ENCODE measurements at regions not wholly inside any gene's neighbourhood (a gene's known extent, or its start where the extent isn't known, plus 50 kb on each side); places are given as distances from the start of the nearest gene placed in this dataset.

DNA sequence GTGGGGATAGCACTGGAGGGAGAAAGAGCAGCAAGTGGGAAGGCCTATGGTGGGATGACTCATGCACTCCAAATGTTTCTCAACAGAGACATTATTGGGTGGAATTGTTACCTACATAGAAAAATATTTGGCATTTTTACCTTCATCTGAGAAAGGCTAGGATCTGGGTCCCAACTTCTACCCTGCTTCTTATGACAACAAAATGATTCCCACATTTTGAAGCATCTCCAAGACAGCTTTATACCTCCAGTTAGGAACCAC, 908.9 kb upstream of the GYPC start:
- Histone ChIP-seq H3K27ac (ENCODE audit: low read length) (no peak overlapping the region), H4K20me1 (ENCODE audit: low read length) (no peaks in the 10 kb centered on the region), H3K4me3 (ENCODE audit: low read length) (no peak overlapping the region), H2AFZ (ENCODE audit: low read length) (no peak overlapping the region), H3K27me3 (ENCODE audit: low read length) (no peaks in the 10 kb centered on the region), H3F3A (ENCODE audit: low read length, unreplicated experiment) (no peaks in the 10 kb centered on the region), H3K9ac (ENCODE audit: low read length) (no peak overlapping the region), H3K4me1 (ENCODE audit: insufficient read depth, low read length) (no peaks in the 10 kb centered on the region), H3K9me2 (replicated peaks; ENCODE audit: low read length) (no peaks in the 10 kb centered on the region), H3K4me2 (ENCODE audit: low read length) (no peak overlapping the region), H3K36me3 (ENCODE audit: low read depth, low read length) (no peaks in the 10 kb centered on the region), H3K79me2 (ENCODE audit: low read length) (no peaks in the 10 kb centered on the region), H3K9me3 (ENCODE audit: low read length) (peaks cover 3% of the 10 kb centered on the region; the same call in 1 of the 2 replicates)
- BruUV-seq (replicated peaks): no TSS peak
- intact Hi-C loops (cut with micrococcal nuclease): no loop called here
- CTCF ChIA-PET: no interaction called here
- DNase-seq: no peak
- no peak for ATAC-seq
- TF ChIP-seq, protein P1, sequence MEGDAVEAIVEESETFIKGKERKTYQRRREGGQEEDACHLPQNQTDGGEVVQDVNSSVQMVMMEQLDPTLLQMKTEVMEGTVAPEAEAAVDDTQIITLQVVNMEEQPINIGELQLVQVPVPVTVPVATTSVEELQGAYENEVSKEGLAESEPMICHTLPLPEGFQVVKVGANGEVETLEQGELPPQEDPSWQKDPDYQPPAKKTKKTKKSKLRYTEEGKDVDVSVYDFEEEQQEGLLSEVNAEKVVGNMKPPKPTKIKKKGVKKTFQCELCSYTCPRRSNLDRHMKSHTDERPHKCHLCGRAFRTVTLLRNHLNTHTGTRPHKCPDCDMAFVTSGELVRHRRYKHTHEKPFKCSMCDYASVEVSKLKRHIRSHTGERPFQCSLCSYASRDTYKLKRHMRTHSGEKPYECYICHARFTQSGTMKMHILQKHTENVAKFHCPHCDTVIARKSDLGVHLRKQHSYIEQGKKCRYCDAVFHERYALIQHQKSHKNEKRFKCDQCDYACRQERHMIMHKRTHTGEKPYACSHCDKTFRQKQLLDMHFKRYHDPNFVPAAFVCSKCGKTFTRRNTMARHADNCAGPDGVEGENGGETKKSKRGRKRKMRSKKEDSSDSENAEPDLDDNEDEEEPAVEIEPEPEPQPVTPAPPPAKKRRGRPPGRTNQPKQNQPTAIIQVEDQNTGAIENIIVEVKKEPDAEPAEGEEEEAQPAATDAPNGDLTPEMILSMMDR (conservative IDR thresholded peaks at IDR 0.05; ENCODE audit: low read depth, low read length): no peak
- TF ChIP-seq EZH2phosphoT487 (IDR thresholded peaks at IDR 0.05; ENCODE audit: borderline replicate concordance, low read length) (no peak), EZH2 (IDR thresholded peaks at IDR 0.05; ENCODE audit: low read length, unreplicated experiment) (no peak)
- POLR2A ChIA-PET (ENCODE audit: unreplicated experiment): no interaction called here

DNA sequence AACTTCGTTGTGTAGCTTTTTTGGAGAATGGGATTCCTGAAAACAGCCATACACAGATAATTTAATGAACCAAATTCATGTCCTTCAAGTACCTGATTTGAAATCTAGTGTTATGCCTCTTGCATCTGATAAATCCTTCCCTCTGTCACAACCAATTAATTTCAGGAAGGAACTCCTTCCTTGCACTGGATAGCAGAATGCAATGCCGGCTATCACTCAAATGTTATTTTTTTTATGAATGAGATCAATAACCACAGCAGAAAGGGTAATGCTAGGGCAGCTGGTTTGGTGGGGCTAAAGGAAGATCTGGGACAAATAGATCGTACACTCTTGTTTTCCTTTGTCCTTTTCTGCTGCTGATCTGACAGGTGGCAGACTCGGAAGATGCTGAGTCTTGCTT, 899.5 kb upstream of the GYPC start:
- ATAC-seq (no peak), DNase-seq (no peak)
- Histone ChIP-seq H3K4me2 (ENCODE audit: low read length) (no peak overlapping the region), H3K9me3 (ENCODE audit: low read length) (no peaks in the 10 kb centered on the region), H3K9me2 (replicated peaks; ENCODE audit: low read length) (no peaks in the 10 kb centered on the region), H3F3A (ENCODE audit: low read length, unreplicated experiment) (no peaks in the 10 kb centered on the region), H3K27ac (ENCODE audit: low read length) (no peak overlapping the region), H3K4me3 (ENCODE audit: low read length) (no peak overlapping the region), H3K4me1 (ENCODE audit: insufficient read depth, low read length) (no peaks in the 10 kb centered on the region), H3K79me2 (ENCODE audit: low read length) (no peaks in the 10 kb centered on the region), H3K9ac (ENCODE audit: low read length) (no peak overlapping the region), H3K27me3 (ENCODE audit: low read length) (no peaks in the 10 kb centered on the region), H2AFZ (ENCODE audit: low read length) (no peak overlapping the region), H3K36me3 (ENCODE audit: low read depth, low read length) (no peaks in the 10 kb centered on the region), H4K20me1 (ENCODE audit: low read length) (no peaks in the 10 kb centered on the region)
- intact Hi-C loops (cut with micrococcal nuclease): no loop called here
- CTCF ChIA-PET: no interaction called here
- no peak for TF ChIP-seq EZH2 (IDR thresholded peaks at IDR 0.05; ENCODE audit: low read length, unreplicated experiment)
- TF ChIP-seq, protein P1 (conservative IDR thresholded peaks at IDR 0.05; ENCODE audit: low read depth, low read length): no peak
- TF ChIP-seq EZH2phosphoT487 (IDR thresholded peaks at IDR 0.05; ENCODE audit: borderline replicate concordance, low read length): no peak
- BruUV-seq (replicated peaks): no TSS peak
- POLR2A ChIA-PET (ENCODE audit: unreplicated experiment): no interaction called here

DNA sequence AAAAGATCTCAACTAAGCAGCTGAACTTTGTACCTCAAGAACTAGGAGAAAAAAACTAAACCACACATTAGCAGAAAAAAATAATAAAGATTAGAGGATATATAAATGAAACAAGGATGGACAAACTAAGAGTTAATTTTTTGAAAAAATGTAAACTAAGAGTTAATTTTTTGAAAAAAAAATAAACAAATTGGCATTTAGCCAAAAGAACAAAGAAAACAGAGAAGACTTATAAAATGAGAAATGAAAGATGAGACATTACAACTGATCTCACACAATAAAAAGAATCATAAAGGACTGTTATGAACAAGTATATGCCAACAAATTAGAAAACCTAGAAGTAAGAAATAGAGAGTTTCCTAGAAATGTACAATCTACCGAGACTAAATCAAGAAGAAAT, 859.2 kb upstream of the GYPC start:
- no peak for TF ChIP-seq EZH2phosphoT487 (IDR thresholded peaks at IDR 0.05; ENCODE audit: borderline replicate concordance, low read length)
- TF ChIP-seq, protein P1 (conservative IDR thresholded peaks at IDR 0.05; ENCODE audit: low read depth, low read length): no peak
- no TSS peak for BruUV-seq (replicated peaks)
- H3K9ac ChIP-seq (ENCODE audit: low read length): no peak overlapping the region
- no peak overlapping the region for H3K4me2 ChIP-seq (ENCODE audit: low read length)
- H3K4me3 ChIP-seq (ENCODE audit: low read length): no peak overlapping the region
- H3K27ac ChIP-seq (ENCODE audit: low read length): no peak overlapping the region
- H3K4me1 ChIP-seq (ENCODE audit: insufficient read depth, low read length): no peaks in the 10 kb centered on the region
- ChIA-PET POLR2A (ENCODE audit: unreplicated experiment) (no interaction called here), CTCF (no interaction called here)
- no peaks in the 10 kb centered on the region for H3K9me2 ChIP-seq (replicated peaks; ENCODE audit: low read length)
- intact Hi-C loops (cut with micrococcal nuclease): no loop called here
- no peak for DNase-seq
- no peak overlapping the region for H2AFZ ChIP-seq (ENCODE audit: low read length)
- no peaks in the 10 kb centered on the region for H3K36me3 ChIP-seq (ENCODE audit: low read depth, low read length)
- no peak for ATAC-seq
- no peaks in the 10 kb centered on the region for H3K27me3 ChIP-seq (ENCODE audit: low read length)
- no peaks in the 10 kb centered on the region for H3K79me2 ChIP-seq (ENCODE audit: low read length)
- H4K20me1 ChIP-seq (ENCODE audit: low read length): no peaks in the 10 kb centered on the region
- 0 out of 2 replicates have a peak, but pooled peaks cover 17% of the 10 kb centered on the region for H3K9me3 ChIP-seq (ENCODE audit: low read length)
- H3F3A ChIP-seq (ENCODE audit: low read length, unreplicated experiment): no peaks in the 10 kb centered on the region
